Endothelial cell of umbilical vein (primary cell): ENCODE measurements at regions not wholly inside any gene's neighbourhood (a gene's known extent, or its start where the extent isn't known, plus 50 kb on each side); places are given as distances from the start of the nearest gene placed in this dataset.

ENCODE experiments used
- EZH2 ChIP-seq: IDR thresholded peaks from 2 replicates; pipeline ENCODE4 v1.6.1; 2012; ENCODE audit warnings: borderline replicate concordance, low read depth, mild to moderate bottlenecking, moderate library complexity, low read length, inconsistent platforms; ENCODE audit not compliant: severe bottlenecking
- POLR2A ChIP-seq: IDR thresholded peaks from 2 replicates; pipeline ENCODE4 v1.6.1; 2012; ENCODE audit warnings: low read depth, mild to moderate bottlenecking, control low read depth, low read length
- POLR2AphosphoS5 ChIP-seq: IDR thresholded peaks from 2 replicates; pipeline ENCODE4 v1.6.1; 2012; ENCODE audit warnings: low read depth, mild to moderate bottlenecking, control low read depth, low read length, moderate library complexity; ENCODE audit not compliant: insufficient read depth
- TF ChIP-seq, protein P1 (sequence below), 2 donors: IDR thresholded peaks; 1 replicate in 1 of 2; 2 replicates in 1 of 2; pipeline ENCODE4 v1.5.1; 2011; ENCODE audit warnings: low read length in 2 of 2, mild to moderate bottlenecking in 2 of 2, moderate library complexity in 2 of 2, control low read depth in 1 of 2, inconsistent platforms in 1 of 2, low read depth in 1 of 2; ENCODE audit not compliant: insufficient read depth in 1 of 2; ENCODE audit errors: extremely low read depth in 1 of 2

DNA sequence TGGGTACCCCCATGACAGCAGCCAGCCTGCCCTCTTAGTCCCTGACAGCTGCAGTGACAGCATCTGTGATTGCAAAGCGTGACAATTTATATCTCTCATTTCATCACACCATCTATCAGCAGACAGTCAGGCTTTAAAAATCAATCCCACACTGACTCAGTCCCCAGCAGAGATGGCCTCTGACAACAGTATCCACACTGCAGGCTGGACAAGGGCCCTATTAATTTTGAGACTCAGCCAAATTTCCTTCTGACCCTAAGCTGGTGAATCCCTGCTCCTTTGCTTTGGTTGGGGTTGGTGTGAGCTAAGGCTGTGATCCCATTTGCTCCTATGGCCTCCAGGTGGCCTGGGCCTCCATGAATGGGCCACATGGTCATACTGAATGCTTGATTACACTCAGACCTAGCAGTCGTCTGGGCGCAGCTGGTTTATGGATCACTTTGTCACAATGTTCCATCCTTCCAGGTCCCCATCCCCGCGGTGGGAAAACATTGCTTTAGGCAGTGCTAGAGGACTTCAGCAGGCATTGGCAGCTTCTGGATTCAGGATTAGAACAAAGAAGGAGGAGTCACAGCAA is 68.2 kb upstream of the B3GAT1 start:
- TF ChIP-seq EZH2 (no peak), POLR2A (no peak), POLR2AphosphoS5 (no peak)
- TF ChIP-seq, protein P1, sequence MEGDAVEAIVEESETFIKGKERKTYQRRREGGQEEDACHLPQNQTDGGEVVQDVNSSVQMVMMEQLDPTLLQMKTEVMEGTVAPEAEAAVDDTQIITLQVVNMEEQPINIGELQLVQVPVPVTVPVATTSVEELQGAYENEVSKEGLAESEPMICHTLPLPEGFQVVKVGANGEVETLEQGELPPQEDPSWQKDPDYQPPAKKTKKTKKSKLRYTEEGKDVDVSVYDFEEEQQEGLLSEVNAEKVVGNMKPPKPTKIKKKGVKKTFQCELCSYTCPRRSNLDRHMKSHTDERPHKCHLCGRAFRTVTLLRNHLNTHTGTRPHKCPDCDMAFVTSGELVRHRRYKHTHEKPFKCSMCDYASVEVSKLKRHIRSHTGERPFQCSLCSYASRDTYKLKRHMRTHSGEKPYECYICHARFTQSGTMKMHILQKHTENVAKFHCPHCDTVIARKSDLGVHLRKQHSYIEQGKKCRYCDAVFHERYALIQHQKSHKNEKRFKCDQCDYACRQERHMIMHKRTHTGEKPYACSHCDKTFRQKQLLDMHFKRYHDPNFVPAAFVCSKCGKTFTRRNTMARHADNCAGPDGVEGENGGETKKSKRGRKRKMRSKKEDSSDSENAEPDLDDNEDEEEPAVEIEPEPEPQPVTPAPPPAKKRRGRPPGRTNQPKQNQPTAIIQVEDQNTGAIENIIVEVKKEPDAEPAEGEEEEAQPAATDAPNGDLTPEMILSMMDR (IDR thresholded peaks at IDR 0.05; ENCODE audit: extremely low read depth in 1 of 2, insufficient read depth in 1 of 2, low read depth in 1 of 2, low read length in 2 of 2): no peak
